SK-N-SH treated with all-trans-retinoic acid at 6 μM for 48 hours (cell line): ENCODE measurements at regions not wholly inside any gene's neighbourhood (a gene's known extent, or its start where the extent isn't known, plus 50 kb on each side); places are given as distances from the start of the nearest gene placed in this dataset.

Experiments used
- ATAC-seq: fragments of 200-7000 bp; cut with Tn5 transposase; 3 replicates; pipeline ENCODE4 v1.9.1; 2020; ENCODE audit warnings: mild to moderate bottlenecking, moderate library complexity
- ARNTL ChIP-seq: fragments of 450-650 bp; formaldehyde crosslinking; IDR thresholded peaks from 2 replicates; pipeline ENCODE4 v1.5.0; 2020; ENCODE audit warnings: low read depth, mild to moderate bottlenecking, moderate library complexity, borderline replicate concordance
- BACH2 ChIP-seq: fragments of 250-450 bp; sonication (Bioruptor Pico); IDR thresholded peaks from 2 replicates; pipeline ENCODE4 v1.9.0; 2021; ENCODE audit warnings: mild to moderate bottlenecking, borderline replicate concordance
- CREB5 ChIP-seq: fragments of 250-450 bp; sonication (Bioruptor Pico); IDR thresholded peaks from 2 replicates; pipeline ENCODE4 v1.5.1; 2020; ENCODE audit warnings: low read depth, mild to moderate bottlenecking, moderate library complexity
- CSDC2 ChIP-seq: fragments of 250-450 bp; sonication (Bioruptor Pico); IDR thresholded peaks from 2 replicates; pipeline ENCODE4 v1.5.0; 2020; ENCODE audit warnings: mild to moderate bottlenecking, moderate library complexity
- CSRNP3 ChIP-seq: fragments of 250-450 bp; sonication (Bioruptor Pico); IDR thresholded peaks from 2 replicates; pipeline ENCODE4 v1.5.1; 2021; ENCODE audit warnings: mild to moderate bottlenecking, moderate library complexity
- ESRRG ChIP-seq: fragments of 250-450 bp; sonication (Bioruptor Pico); IDR thresholded peaks from 2 replicates; pipeline ENCODE4 v1.6.1; 2021; ENCODE audit warnings: mild to moderate bottlenecking
- ISL1 ChIP-seq: fragments of 250-450 bp; sonication (Bioruptor Pico); IDR thresholded peaks from 2 replicates; pipeline ENCODE4 v2.1.2; 2022; ENCODE audit warnings: mild to moderate bottlenecking, moderate library complexity
- OSR1 ChIP-seq: fragments of 250-450 bp; sonication (Bioruptor Pico); IDR thresholded peaks from 2 replicates; pipeline ENCODE4 v1.8.0; 2022; ENCODE audit warnings: moderate library complexity, mild to moderate bottlenecking, inconsistent platforms
- PATZ1 ChIP-seq: fragments of 250-450 bp; sonication (Bioruptor Pico); IDR thresholded peaks from 2 replicates; pipeline ENCODE4 v1.8.0; 2020; ENCODE audit warnings: mild to moderate bottlenecking, moderate library complexity, borderline replicate concordance
- PPARA ChIP-seq: fragments of 250-450 bp; sonication (Bioruptor Pico); IDR thresholded peaks from 2 replicates; pipeline ENCODE4 v1.5.0; 2020; ENCODE audit warnings: mild to moderate bottlenecking, borderline replicate concordance
- RARB ChIP-seq: fragments of 250-450 bp; sonication (Bioruptor Pico); IDR thresholded peaks from 2 replicates; pipeline ENCODE4 v1.8.0; 2021; ENCODE audit warnings: mild to moderate bottlenecking, moderate library complexity
- SNAI2 ChIP-seq: fragments of 250-450 bp; sonication (Bioruptor Pico); IDR thresholded peaks from 2 replicates; pipeline ENCODE4 v1.5.0; 2020; ENCODE audit warnings: mild to moderate bottlenecking, moderate library complexity
- TCF4 ChIP-seq: fragments of 250-450 bp; sonication (Bioruptor Pico); IDR thresholded peaks from 2 replicates; pipeline ENCODE4 v1.8.0; 2021; ENCODE audit warnings: mild to moderate bottlenecking, moderate library complexity, borderline replicate concordance
- TOX ChIP-seq: fragments of 250-450 bp; sonication (Bioruptor Pico); IDR thresholded peaks from 2 replicates; pipeline ENCODE4 v1.8.0; 2021; ENCODE audit warnings: mild to moderate bottlenecking, moderate library complexity, borderline replicate concordance
- ZC3H10 ChIP-seq: fragments of 250-450 bp; sonication (Bioruptor Pico); IDR thresholded peaks from 2 replicates; pipeline ENCODE4 v1.5.1; 2021; ENCODE audit warnings: mild to moderate bottlenecking, moderate library complexity
- ZFP3 ChIP-seq: fragments of 250-450 bp; sonication (Bioruptor Pico); IDR thresholded peaks from 2 replicates; pipeline ENCODE4 v1.5.0; 2020; ENCODE audit warnings: mild to moderate bottlenecking, moderate library complexity
- ZFP30 ChIP-seq: fragments of 450-650 bp; formaldehyde crosslinking; IDR thresholded peaks from 2 replicates; pipeline ENCODE4 v1.5.0; 2022; ENCODE audit warnings: mild to moderate bottlenecking, moderate library complexity
- ZNF565 ChIP-seq: fragments of 450-650 bp; formaldehyde crosslinking; conservative IDR thresholded peaks from 2 replicates; pipeline ENCODE4 v1.5.0; 2020; ENCODE audit warnings: low read depth, mild to moderate bottlenecking, moderate library complexity
- ZNF70 ChIP-seq: fragments of 450-650 bp; formaldehyde crosslinking; IDR thresholded peaks from 2 replicates; pipeline ENCODE4 v1.5.0; 2020; ENCODE audit warnings: mild to moderate bottlenecking, moderate library complexity
- ZNF8 ChIP-seq: fragments of 450-650 bp; formaldehyde crosslinking; IDR thresholded peaks from 2 replicates; pipeline ENCODE4 v1.5.0; 2020; ENCODE audit warnings: mild to moderate bottlenecking, moderate library complexity
- TF ChIP-seq, protein P1 (sequence below): fragments of 250-450 bp; sonication (Bioruptor Pico); IDR thresholded peaks from 2 replicates; pipeline ENCODE4 v1.8.0; 2021; ENCODE audit warnings: low read depth, mild to moderate bottlenecking, moderate library complexity, borderline replicate concordance
- TF ChIP-seq, protein P2 (sequence below): fragments of 250-450 bp; sonication (Bioruptor Pico); IDR thresholded peaks from 2 replicates; pipeline ENCODE4 v1.5.0; 2020; ENCODE audit warnings: mild to moderate bottlenecking, moderate library complexity

DNA sequence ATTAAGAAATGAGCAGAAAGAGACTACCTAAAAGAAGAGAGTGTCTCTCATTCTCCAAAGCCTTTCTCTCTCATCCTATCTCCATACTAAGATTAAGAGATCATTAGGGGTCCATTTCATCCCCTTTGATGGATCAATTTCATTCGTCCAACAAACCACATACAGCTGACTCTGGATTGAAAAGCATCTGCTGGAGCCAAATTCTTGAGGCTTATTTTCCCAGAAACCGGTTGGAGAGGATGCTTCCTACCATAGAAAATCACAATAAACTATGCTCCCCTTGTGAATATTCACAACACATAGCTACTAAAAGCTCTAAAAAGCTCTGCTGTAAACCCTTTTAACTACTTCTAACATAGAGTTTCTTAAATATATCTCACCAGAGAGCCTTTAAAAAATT is 755.0 kb upstream of the ZNF608 start (continued):
- TF ChIP-seq ZNF565 (CRISPR knock-in tag): no peak
- TF ChIP-seq ESRRG: no peak
- no peak for TF ChIP-seq PATZ1
- no peak for TF ChIP-seq RARB (CRISPR knock-in tag)

GRCh38 chr5:125503946-125504345 is 757.5 kb upstream of the ZNF608 start:
- TF ChIP-seq ZNF70 (CRISPR knock-in tag): no peak
- TF ChIP-seq OSR1: no peak
- no peak for TF ChIP-seq ZFP30 (CRISPR knock-in tag)
- TF ChIP-seq BACH2 (CRISPR knock-in tag): no peak
- no peak for TF ChIP-seq ESRRG
- no peak for TF ChIP-seq ARNTL (CRISPR knock-in tag)
- TF ChIP-seq PATZ1: no peak
- TF ChIP-seq PPARA: no peak
- TF ChIP-seq TOX: no peak
- no peak for TF ChIP-seq TCF4
- TF ChIP-seq RARB (CRISPR knock-in tag): no peak
- no peak for TF ChIP-seq ISL1 (CRISPR knock-in tag)
- TF ChIP-seq ZNF565 (CRISPR knock-in tag): no peak
- TF ChIP-seq, protein P1, sequence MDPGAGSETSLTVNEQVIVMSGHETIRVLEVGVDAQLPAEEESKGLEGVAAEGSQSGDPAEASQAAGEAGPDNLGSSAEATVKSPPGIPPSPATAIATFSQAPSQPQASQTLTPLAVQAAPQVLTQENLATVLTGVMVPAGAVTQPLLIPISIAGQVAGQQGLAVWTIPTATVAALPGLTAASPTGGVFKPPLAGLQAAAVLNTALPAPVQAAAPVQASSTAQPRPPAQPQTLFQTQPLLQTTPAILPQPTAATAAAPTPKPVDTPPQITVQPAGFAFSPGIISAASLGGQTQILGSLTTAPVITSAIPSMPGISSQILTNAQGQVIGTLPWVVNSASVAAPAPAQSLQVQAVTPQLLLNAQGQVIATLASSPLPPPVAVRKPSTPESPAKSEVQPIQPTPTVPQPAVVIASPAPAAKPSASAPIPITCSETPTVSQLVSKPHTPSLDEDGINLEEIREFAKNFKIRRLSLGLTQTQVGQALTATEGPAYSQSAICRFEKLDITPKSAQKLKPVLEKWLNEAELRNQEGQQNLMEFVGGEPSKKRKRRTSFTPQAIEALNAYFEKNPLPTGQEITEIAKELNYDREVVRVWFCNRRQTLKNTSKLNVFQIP (CRISPR knock-in tag): no peak
- no peak for ATAC-seq

DNA sequence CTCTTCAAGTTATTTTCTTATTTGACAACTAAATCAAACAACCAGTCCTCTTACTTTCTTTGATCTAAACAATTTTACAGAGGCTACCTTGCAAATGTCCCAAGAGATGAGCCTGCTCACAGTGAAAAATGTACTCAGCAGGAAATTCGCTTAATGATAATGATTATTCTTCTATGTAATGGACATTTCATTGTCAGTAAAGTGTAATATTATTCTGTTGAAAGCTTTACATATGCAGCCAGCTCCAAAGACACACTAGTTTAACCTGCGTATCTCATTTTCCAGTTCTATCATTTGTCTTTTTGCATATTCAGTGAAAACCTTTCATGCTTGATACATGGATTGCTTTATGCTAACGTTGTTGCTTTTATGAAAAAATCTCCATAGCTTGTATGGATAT is 758.7 kb upstream of the ZNF608 start:
- no peak for ATAC-seq
- no peak for TF ChIP-seq BACH2 (CRISPR knock-in tag)
- TF ChIP-seq ZNF8 (CRISPR knock-in tag): no peak
- TF ChIP-seq ZFP3 (CRISPR knock-in tag): no peak
- TF ChIP-seq ZNF565 (CRISPR knock-in tag): no peak
- no peak for TF ChIP-seq PPARA
- no peak for TF ChIP-seq CSRNP3
- no peak for TF ChIP-seq ESRRG
- no peak for TF ChIP-seq TOX
- TF ChIP-seq RARB (CRISPR knock-in tag): no peak
- TF ChIP-seq ZFP30 (CRISPR knock-in tag): no peak
- TF ChIP-seq CSDC2 (CRISPR knock-in tag): no peak
- TF ChIP-seq ZC3H10: no peak
- no peak for TF ChIP-seq CREB5 (CRISPR knock-in tag)
- no peak for TF ChIP-seq ZNF70 (CRISPR knock-in tag)
- TF ChIP-seq ISL1 (CRISPR knock-in tag): no peak
- TF ChIP-seq, all 23 proteins: peak for 0

- ATAC-seq: no peak
- TF ChIP-seq, protein P2, sequence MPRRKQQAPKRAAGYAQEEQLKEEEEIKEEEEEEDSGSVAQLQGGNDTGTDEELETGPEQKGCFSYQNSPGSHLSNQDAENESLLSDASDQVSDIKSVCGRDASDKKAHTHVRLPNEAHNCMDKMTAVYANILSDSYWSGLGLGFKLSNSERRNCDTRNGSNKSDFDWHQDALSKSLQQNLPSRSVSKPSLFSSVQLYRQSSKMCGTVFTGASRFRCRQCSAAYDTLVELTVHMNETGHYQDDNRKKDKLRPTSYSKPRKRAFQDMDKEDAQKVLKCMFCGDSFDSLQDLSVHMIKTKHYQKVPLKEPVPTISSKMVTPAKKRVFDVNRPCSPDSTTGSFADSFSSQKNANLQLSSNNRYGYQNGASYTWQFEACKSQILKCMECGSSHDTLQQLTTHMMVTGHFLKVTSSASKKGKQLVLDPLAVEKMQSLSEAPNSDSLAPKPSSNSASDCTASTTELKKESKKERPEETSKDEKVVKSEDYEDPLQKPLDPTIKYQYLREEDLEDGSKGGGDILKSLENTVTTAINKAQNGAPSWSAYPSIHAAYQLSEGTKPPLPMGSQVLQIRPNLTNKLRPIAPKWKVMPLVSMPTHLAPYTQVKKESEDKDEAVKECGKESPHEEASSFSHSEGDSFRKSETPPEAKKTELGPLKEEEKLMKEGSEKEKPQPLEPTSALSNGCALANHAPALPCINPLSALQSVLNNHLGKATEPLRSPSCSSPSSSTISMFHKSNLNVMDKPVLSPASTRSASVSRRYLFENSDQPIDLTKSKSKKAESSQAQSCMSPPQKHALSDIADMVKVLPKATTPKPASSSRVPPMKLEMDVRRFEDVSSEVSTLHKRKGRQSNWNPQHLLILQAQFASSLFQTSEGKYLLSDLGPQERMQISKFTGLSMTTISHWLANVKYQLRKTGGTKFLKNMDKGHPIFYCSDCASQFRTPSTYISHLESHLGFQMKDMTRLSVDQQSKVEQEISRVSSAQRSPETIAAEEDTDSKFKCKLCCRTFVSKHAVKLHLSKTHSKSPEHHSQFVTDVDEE (CRISPR knock-in tag): no peak
- no peak for TF ChIP-seq ZFP30 (CRISPR knock-in tag)
- no peak for TF ChIP-seq CSDC2 (CRISPR knock-in tag)
- TF ChIP-seq TOX: no peak
- no peak for TF ChIP-seq SNAI2 (CRISPR knock-in tag)
- TF ChIP-seq OSR1: no peak
- no peak for TF ChIP-seq ESRRG
- TF ChIP-seq, all 23 proteins: peak for 0
Observed at GRCh38 chr5:125506124-125506523, 759.7 kb upstream of the ZNF608 start.
